K562 (cell line): ENCODE measurements at regions not wholly inside any gene's neighbourhood (a gene's known extent, or its start where the extent isn't known, plus 50 kb on each side); places are given as distances from the start of the nearest gene placed in this dataset.

Experiments used
- ATF2 ChIP-seq: sonication (generic); formaldehyde crosslinking; IDR thresholded peaks from 2 replicates; pipeline ENCODE4 v1.8.1; 2022; ENCODE audit warnings: missing genetic modification reagents
- CHD4 ChIP-seq: fragments of 200-600 bp; sonication (generic); IDR thresholded peaks from 3 replicates; pipeline ENCODE4 v1.6.1; 2012; ENCODE audit warnings: low read depth, mild to moderate bottlenecking, mixed read lengths, low read length, inconsistent platforms; ENCODE audit not compliant: insufficient read depth, insufficient replicate concordance, poor library complexity, severe bottlenecking
- EP400 ChIP-seq: fragments of 450-650 bp; IDR thresholded peaks from 2 replicates; pipeline ENCODE4 v1.6.1; 2017; ENCODE audit warnings: antibody characterized with exemption, mild to moderate bottlenecking, moderate library complexity
- ESRRA ChIP-seq: fragments of 450-650 bp; IDR thresholded peaks from 2 replicates; pipeline ENCODE4 v1.6.1; 2014; ENCODE audit warnings: low read depth, mild to moderate bottlenecking, moderate library complexity, borderline replicate concordance
- FIP1L1 ChIP-seq: fragments of 200-400 bp; formaldehyde crosslinking; IDR thresholded peaks from 2 replicates; pipeline ENCODE4 v1.6.1; 2018; ENCODE audit warnings: mild to moderate bottlenecking, low read depth, low read length; ENCODE audit not compliant: poor library complexity, severe bottlenecking
- JUN ChIP-seq, 2 experiments: sonication (generic) in 1 of 2; formaldehyde crosslinking in 1 of 2; IDR thresholded peaks; 2 replicates each; pipeline versions ENCODE4 v1.6.1 to v1.8.0; 2012 to 2022; ENCODE audit warnings: borderline replicate concordance in 2 of 2, mild to moderate bottlenecking in 2 of 2, improper control_type of control experiment in 1 of 2, low read depth in 1 of 2, low read length in 1 of 2, missing genetic modification reagents in 1 of 2
- LCOR ChIP-seq: sonication (generic); formaldehyde crosslinking; IDR thresholded peaks from 2 replicates; pipeline ENCODE4 v1.8.0; 2022; ENCODE audit warnings: mild to moderate bottlenecking, missing genetic modification reagents
- MAZ ChIP-seq, 2 experiments: fragments of 450-650 bp in 1 of 2; sonication (generic) in 1 of 2; formaldehyde crosslinking; IDR thresholded peaks in 1 of 2; conservative IDR thresholded peaks in 1 of 2; 2 replicates each; pipeline versions ENCODE4 v1.4.0 to v1.5.0; 2020; ENCODE audit warnings: mild to moderate bottlenecking in 1 of 2, missing genetic modification reagents in 1 of 2
- MEIS2 ChIP-seq: fragments of 450-650 bp; IDR thresholded peaks from 2 replicates; pipeline ENCODE4 v1.6.1; 2014; ENCODE audit warnings: mild to moderate bottlenecking; ENCODE audit not compliant: partially characterized antibody
- NR0B1 ChIP-seq: fragments of 450-650 bp; IDR thresholded peaks from one replicate; pipeline ENCODE4 v1.6.1; 2018; ENCODE audit warnings: mild to moderate bottlenecking, moderate library complexity; ENCODE audit not compliant: partially characterized antibody
- NR2C2 ChIP-seq, 2 experiments: fragments of 200-800 bp in 1 of 2; sonication (Bioruptor generic) in 1 of 2; sonication (generic) in 1 of 2; formaldehyde crosslinking in 1 of 2; IDR thresholded peaks; 2 replicates each; pipeline versions ENCODE4 v1.6.1 to v1.8.0; 2016 to 2022; ENCODE audit warnings: mild to moderate bottlenecking in 1 of 2, missing compliant biosample characterization in 1 of 2, missing genetic modification characterization in 1 of 2, missing genetic modification reagents in 1 of 2
- PPARD ChIP-seq: fragments of 250-450 bp; sonication (Bioruptor Pico); IDR thresholded peaks from 2 replicates; pipeline ENCODE4 v1.8.0; 2022; ENCODE audit warnings: inconsistent platforms, mild to moderate bottlenecking, moderate library complexity
- PRDM10 ChIP-seq: fragments of 450-650 bp; IDR thresholded peaks from 2 replicates; pipeline ENCODE4 v1.6.1; 2018; ENCODE audit not compliant: partially characterized antibody
- RUNX1 ChIP-seq: sonication (generic); IDR thresholded peaks from 2 replicates; pipeline ENCODE4 v1.6.1; 2016; ENCODE audit warnings: antibody characterized with exemption, low read depth
- TCF15 ChIP-seq: fragments of 250-450 bp; sonication (Bioruptor Pico); IDR thresholded peaks from 2 replicates; pipeline ENCODE4 v1.8.0; 2022; ENCODE audit warnings: moderate library complexity, mild to moderate bottlenecking, inconsistent platforms
- ZBTB17 ChIP-seq: fragments of 450-650 bp; formaldehyde crosslinking; IDR thresholded peaks from 2 replicates; pipeline ENCODE4 v1.4.0; 2020; ENCODE audit warnings: mild to moderate bottlenecking
- ZNF384 ChIP-seq: IDR thresholded peaks from 2 replicates; pipeline ENCODE4 v1.6.1; 2012; ENCODE audit warnings: low read depth, low read length, improper control_type of control experiment
- ZNF740 ChIP-seq, 3 experiments: fragments of 200-800 bp in 1 of 3; sonication (Bioruptor generic) in 1 of 3; sonication (generic) in 1 of 3; formaldehyde crosslinking in 1 of 3; IDR thresholded peaks; 2 replicates each; pipeline versions ENCODE4 v1.6.1 to v1.8.0; 2016 to 2022; ENCODE audit warnings: mild to moderate bottlenecking in 2 of 3, missing compliant biosample characterization in 2 of 3, missing genetic modification characterization in 2 of 3, missing genetic modification reagents in 1 of 3

- TF ChIP-seq LCOR (0 out of 2 replicates have a peak, but pooled peaks have one; percentile 3), EP400 (peak; percentile 54; the same call in 1 of the 2 replicates), ZNF740 (CRISPR knock-in tag; IDR thresholded peaks at IDR 0.05) (peak; percentile 57; the same call in 1 of the 2 replicates), ZNF740 (tag; IDR thresholded peaks at IDR 0.05) (no peak), MAZ (CRISPR knock-in tag; conservative IDR thresholded peaks at IDR 0.05 in 1 of 2, IDR thresholded peaks at IDR 0.05 in 1 of 2) (peak in 1 of 2 experiments; percentile 33; a peak in 3 of 4 replicates), PRDM10 (peak; percentile 47), PPARD (CRISPR knock-in tag) (no peak), NR2C2 (CRISPR knock-in tag; IDR thresholded peaks at IDR 0.05) (no peak), NR2C2 (tag; IDR thresholded peaks at IDR 0.05) (peak; percentile 76), RUNX1 (0 out of 2 replicates have a peak, but pooled peaks have one; percentile 35), CHD4 (no peak), ZBTB17 (CRISPR knock-in tag) (no peak), FIP1L1 (peak; percentile 56), ATF2 (CRISPR knock-in tag) (no peak), MEIS2 (peak; percentile 46), ZNF384 (peak; percentile 93), NR0B1 (no peak), JUN (IDR thresholded peaks at IDR 0.05; ENCODE audit: borderline replicate concordance, low read depth, low read length) (0 out of 2 replicates have a peak, but pooled peaks have one; percentile 8), JUN (CRISPR knock-in tag; IDR thresholded peaks at IDR 0.05; ENCODE audit: borderline replicate concordance) (no peak), TCF15 (no peak), ESRRA (0 out of 2 replicates have a peak, but pooled peaks have one; percentile 15)
Observed at GRCh38 chr12:34347367-34347766, 325.1 kb downstream of the ALG10 start (continued).
